SIG-M5 (cell line): ENCODE measurements at regions not wholly inside any gene's neighbourhood (a gene's known extent, or its start where the extent isn't known, plus 50 kb on each side); places are given as distances from the start of the nearest gene placed in this dataset.

Experiments used
- DNase-seq: peaks from one replicate; lab custom pipeline; 2025; lab: John Stamatoyannopoulos, UW

GRCh38 chr4:123990310-123990870 lies 593.8 kb downstream of the SPRY1 start:
- no peak for DNase-seq

GRCh38 chr4:123994917-123995316 lies 598.3 kb downstream of the SPRY1 start:
- no peak for DNase-seq

GRCh38 chr4:123995936-123996335 lies 599.3 kb downstream of the SPRY1 start:
- DNase-seq: no peak

DNA sequence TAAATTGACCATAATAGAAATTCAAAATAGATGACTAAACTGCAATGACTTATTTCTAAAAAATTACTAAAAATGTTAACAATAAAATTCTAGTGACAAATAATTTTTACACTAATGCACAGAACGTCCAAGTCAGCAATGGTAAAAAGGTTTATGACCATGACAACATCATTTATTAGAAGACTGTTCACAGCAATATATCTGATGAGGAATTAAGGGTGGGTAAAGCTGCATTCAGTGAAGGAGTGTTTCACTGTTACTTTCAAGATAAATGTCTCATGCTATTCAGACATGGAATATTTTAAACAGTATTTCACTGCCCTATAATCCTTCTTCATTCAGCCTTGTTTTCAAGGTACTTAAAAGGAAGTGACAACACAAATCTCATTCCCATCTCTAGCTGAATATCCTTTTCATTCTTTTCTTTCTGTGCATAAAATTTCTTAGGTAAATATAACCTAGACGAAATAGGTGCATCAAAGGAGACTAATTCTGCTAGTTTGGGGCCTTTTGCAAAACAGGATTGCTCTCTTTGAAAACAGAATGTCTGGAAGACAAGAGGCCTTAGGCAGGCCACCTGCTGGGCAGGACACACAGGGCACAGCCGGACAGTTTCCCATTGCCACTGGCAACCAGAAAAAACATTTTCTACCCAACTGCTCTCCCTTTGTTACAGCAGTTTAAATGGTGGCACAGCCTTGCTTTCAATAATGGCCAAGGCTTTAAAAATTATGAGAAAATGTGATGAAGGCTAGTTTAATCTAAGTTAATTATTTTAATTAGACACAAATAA lies 600.3 kb downstream of the SPRY1 start:
- DNase-seq: no peak

- no peak for DNase-seq
These were observed 601.3 kb downstream of the SPRY1 start for GRCh38 chr4:123997776-123998449.

- DNase-seq: no peak
These were observed 603.6 kb downstream of the SPRY1 start for GRCh38 chr4:124000233-124000632.

GRCh38 chr4:124015766-124016165 lies 619.2 kb downstream of the SPRY1 start:
- DNase-seq: no peak

GRCh38 chr4:124017185-124017785 lies 620.7 kb downstream of the SPRY1 start:
- no peak for DNase-seq

- DNase-seq: no peak
These were observed 622.1 kb downstream of the SPRY1 start for GRCh38 chr4:124018383-124019317.

DNA sequence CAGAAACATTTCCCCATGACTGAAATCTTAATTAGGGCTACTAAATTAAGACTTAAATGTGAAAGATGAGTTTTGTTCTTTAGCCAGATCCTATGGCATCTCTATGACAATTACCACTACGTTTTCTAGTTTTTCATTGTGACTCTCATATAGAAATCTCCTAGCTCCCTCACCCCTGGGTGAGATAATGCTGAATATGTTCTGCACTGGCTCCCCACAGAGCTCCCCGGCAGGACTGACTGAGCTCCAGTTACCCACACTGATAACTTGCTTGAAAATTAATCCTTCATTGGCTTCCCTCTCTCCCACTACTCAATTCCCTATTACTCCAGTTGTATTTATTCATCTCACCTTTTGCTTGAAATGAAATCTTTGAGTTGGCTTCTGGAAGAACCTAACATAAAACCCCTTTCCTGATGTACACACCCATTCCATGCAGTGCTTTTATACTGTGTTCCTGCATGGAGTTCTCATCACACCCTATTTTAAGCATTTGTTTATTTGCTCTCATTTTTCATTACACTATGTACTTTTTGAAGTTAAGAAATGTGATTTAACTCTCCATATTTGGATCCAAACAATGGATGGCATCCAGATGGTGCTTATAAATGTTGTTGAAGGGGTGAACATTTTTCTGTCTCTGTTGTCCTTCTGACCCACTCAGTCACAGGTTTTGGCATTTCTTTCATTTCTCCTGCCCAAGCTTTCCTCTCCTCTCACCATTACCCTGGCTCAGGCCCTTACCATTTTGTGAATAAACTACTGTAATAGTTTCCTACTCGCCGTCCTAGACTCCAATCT lies 623.4 kb downstream of the SPRY1 start:
- no peak for DNase-seq

DNA sequence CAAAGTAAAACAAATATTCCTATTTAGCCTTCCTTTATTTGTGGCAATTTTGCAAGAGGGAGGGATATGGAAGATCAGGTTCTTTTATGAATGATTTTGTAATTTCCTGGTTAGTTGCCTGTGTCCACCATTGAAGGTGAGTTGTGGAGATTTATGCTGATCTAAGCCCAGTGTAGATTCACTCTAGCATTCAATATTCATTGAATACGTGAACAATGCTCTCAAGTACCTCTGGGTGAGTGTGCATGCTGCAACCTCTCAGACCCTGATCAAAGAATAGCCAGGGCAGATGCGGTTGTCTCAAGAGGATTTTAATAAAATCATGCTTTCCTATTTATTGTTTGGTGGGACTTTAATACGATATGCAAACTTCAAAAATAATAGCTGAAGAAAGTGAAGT lies 628.4 kb downstream of the SPRY1 start:
- DNase-seq: no peak

- DNase-seq: no peak
These were observed 628.8 kb downstream of the SPRY1 start for GRCh38 chr4:124025428-124025827.

GRCh38 chr4:124028182-124028581 lies 631.6 kb downstream of the SPRY1 start:
- DNase-seq: no peak

GRCh38 chr4:124030147-124030546 lies 633.6 kb downstream of the SPRY1 start:
- DNase-seq: no peak

GRCh38 chr4:124032035-124032434 lies 635.4 kb downstream of the SPRY1 start:
- no peak for DNase-seq

DNA sequence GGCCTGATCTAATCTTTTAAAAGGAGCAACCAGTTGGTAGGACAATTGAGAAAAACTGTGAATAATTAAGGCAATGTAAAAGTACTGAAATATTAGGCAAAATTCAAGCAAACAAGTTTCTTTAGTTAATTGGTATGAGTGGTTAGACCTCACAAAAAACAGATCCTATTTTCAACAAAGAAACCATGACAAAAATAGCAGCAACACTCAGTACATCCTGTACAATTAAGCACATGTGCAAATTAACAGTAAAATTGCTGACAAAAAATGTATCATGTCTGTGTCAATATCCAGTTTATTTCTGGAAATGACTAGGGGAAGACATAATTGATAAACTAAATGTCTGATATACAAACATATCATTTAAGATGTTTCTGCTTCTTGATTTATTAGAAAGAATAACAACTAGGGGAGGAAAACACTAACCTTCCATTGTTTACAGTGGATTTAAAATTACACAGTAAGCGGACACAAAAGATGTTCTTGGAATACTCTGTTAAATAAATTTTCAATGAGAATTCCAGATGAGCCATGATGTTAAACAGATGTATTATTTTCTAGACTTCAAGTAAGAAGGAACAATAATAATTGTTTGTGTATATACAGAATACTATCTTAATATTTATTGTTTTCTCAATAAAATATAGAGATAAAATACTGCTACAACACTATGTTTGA lies 638.9 kb downstream of the SPRY1 start:
- DNase-seq: no peak

DNA sequence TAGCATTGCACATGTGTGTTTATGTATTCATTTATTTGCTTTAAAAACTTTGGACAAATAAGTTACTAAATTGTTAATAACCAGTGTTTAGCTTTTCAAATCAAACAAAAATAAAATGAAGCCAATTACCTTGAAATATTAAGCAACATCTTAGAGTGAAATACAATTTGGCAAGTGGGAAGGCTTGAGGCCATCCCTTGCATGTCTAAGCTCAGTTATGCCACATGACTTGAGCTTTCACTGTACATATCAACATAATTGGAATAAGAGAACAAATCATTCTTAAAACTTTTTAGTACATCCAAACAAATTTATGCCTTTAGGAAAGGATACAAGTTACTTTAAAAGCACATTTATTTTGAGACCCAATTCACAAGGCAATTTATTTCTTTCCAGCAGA lies 640.6 kb downstream of the SPRY1 start:
- DNase-seq: no peak

GRCh38 chr4:124044330-124044729 lies 647.7 kb downstream of the SPRY1 start:
- no peak for DNase-seq

DNA sequence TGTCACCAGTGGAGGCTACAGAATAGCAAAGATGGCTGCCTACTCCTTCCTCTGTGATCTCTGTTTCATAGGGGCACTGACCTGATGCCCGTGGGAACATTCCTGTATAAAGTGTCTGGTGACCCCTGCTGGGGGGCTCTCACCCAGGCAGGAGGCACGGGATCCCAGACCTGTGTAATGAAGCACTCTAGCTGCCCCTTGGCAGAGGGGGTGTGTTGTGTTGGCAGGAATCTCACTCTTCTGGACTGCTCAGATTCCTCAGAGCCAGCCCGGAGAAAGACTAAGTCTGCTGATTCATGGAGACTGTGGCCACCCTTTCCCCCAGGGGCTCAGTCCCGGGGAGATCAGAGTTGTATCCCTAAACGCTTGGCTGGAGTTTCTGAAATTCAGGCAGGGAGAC lies 648.3 kb downstream of the SPRY1 start:
- DNase-seq: no peak

DNA sequence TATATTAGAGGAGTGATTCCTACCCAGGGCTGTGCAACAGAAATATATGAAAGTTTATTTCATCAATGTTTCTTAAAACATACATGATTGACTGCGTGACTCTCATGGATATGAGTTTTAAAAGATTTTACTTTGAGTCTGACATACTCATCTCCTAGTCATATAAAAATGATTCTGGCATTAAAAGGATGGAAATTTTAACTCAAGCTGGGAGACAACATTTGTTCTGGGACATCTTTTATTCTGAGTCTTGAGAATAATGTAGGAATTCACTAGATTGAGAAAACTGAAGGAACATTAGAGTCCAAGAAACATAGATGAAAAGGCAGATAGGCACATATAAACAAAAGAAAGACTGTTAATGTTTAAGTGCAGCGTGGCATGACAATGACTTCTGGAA lies 649.6 kb downstream of the SPRY1 start:
- DNase-seq: no peak
